HG03039 (cell line): ENCODE measurements at regions not wholly inside any gene's neighbourhood (a gene's known extent, or its start where the extent isn't known, plus 50 kb on each side); places are given as distances from the start of the nearest gene placed in this dataset.

Experiments used
- ATAC-seq: cut with Tn5 transposase; IDR thresholded peaks from one replicate; pipeline ENCODE4 v1.9.1; 2021; ENCODE audit warnings: mild to moderate bottlenecking, moderate library complexity; ENCODE audit not compliant: unreplicated experiment

GRCh38 chr3:95407709-95408463 lies 1345.0 kb downstream of the NSUN3 start:
- no peak for ATAC-seq

- no peak for ATAC-seq
Measured at GRCh38 chr3:95408464-95408862, 1345.6 kb downstream of the NSUN3 start.

GRCh38 chr3:95418251-95418650 lies 1355.4 kb downstream of the NSUN3 start:
- ATAC-seq: no peak

- ATAC-seq: no peak
Measured at GRCh38 chr3:95424279-95424678, 1361.4 kb downstream of the NSUN3 start.

- ATAC-seq: no peak
Measured at GRCh38 chr3:95434491-95434890, 1371.6 kb downstream of the NSUN3 start.

GRCh38 chr3:95437409-95437808 lies 1374.5 kb downstream of the NSUN3 start:
- ATAC-seq: no peak

- no peak for ATAC-seq
Measured at GRCh38 chr3:95438274-95438673, 1375.4 kb downstream of the NSUN3 start.

- ATAC-seq: no peak
Measured at GRCh38 chr3:95442766-95443165, 1371.6 kb upstream of the EPHA6 start.

- ATAC-seq: no peak
Measured at GRCh38 chr3:95449841-95450240, 1364.6 kb upstream of the EPHA6 start.

GRCh38 chr3:95453242-95453641 lies 1361.2 kb upstream of the EPHA6 start:
- no peak for ATAC-seq

GRCh38 chr3:95456835-95457234 lies 1357.6 kb upstream of the EPHA6 start:
- ATAC-seq: no peak

- ATAC-seq: no peak
Measured at GRCh38 chr3:95459706-95460105, 1354.7 kb upstream of the EPHA6 start.

GRCh38 chr3:95460274-95460673 lies 1354.1 kb upstream of the EPHA6 start:
- no peak for ATAC-seq

- ATAC-seq: no peak
Measured at GRCh38 chr3:95462161-95462560, 1352.2 kb upstream of the EPHA6 start.

GRCh38 chr3:95464346-95464745 lies 1350.0 kb upstream of the EPHA6 start:
- ATAC-seq: no peak

- no peak for ATAC-seq
Measured at GRCh38 chr3:95468331-95468730, 1346.1 kb upstream of the EPHA6 start.

- ATAC-seq: no peak
Measured at GRCh38 chr3:95474338-95474737, 1340.1 kb upstream of the EPHA6 start.

- no peak for ATAC-seq
Measured at GRCh38 chr3:95476534-95476933, 1337.9 kb upstream of the EPHA6 start.

- ATAC-seq: no peak
Measured at GRCh38 chr3:95506174-95506573, 1308.2 kb upstream of the EPHA6 start.

GRCh38 chr3:95508124-95508523 lies 1306.3 kb upstream of the EPHA6 start:
- no peak for ATAC-seq

GRCh38 chr3:95511828-95512227 lies 1302.6 kb upstream of the EPHA6 start:
- no peak for ATAC-seq

GRCh38 chr3:95514260-95514659 lies 1300.1 kb upstream of the EPHA6 start:
- no peak for ATAC-seq

GRCh38 chr3:95521396-95521795 lies 1293.0 kb upstream of the EPHA6 start:
- no peak for ATAC-seq
